ENCODE measurements at regions not wholly inside any gene's neighbourhood (a gene's known extent, or its start where the extent isn't known, plus 50 kb on each side); places are given as distances from the start of the nearest gene placed in this dataset.
"Not testable (repeated sequence)": the region's sequence is repeated elsewhere in the genome, so short reads cannot be mapped to it uniquely, and the experiment has no call there.

DNA sequence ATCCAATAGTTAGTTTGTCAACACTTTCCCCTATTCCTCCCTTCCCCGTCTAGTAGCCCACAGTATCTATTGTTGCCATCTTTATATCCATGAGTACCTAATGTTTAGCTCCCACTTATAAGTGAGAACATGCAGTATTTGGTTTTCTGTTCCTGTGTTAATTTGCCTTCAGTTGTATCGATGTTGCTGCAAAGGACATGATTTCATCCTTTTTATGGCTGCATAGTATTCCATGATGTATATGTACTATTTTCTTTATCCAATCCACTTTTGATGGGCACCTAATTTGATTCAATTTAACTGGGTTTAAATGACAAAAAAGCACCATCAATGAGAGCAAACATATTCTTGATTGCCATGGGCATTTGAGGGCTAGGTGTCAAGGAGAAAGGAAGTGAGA is 321.5 kb upstream of the TBX18 start:
- no peak for DNase-seq (ENCODE audit: low read depth, low spot score)

DNA sequence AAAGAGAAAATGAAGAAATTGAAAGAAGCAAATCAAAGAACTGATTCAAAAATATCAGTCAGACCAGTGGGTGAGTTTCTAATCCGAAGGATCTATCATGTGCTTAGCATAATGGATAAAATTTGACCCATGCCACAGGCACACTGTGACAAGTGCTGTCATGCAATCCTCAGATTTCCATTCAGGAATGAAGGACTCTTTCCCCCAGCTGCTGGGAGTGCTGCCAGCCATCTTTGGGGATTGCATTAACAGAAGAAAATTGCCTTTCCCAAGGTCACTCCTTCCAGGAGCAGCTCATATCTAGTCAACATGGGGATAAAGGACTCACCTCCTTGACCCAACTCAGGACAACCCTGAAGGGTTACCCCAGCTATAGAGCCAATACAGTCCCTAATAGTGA is 316.7 kb upstream of the TBX18 start:
- DNase-seq (ENCODE audit: low read depth, low spot score), result no peak

DNA sequence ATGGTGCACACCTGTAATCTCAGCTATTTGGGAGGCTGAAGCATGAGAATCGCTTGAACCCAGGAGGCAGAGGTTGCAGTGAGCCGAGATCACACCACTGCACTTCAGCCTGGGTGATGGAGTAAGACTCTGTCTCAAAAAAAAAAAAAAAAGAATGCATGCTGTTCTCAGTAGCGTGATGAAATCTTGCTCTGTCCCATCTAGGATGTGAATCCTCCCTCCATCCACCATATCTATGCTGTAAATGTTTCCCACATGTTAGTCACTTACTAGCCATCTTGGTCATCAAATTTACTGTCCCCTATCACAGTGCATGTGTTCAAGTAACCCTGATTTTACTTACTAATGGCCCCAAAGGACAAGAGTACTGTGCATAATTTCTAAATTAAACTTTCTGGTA is 315.4 kb upstream of the TBX18 start:
- DNase-seq (ENCODE audit: low read depth, low spot score), result no peak

DNA sequence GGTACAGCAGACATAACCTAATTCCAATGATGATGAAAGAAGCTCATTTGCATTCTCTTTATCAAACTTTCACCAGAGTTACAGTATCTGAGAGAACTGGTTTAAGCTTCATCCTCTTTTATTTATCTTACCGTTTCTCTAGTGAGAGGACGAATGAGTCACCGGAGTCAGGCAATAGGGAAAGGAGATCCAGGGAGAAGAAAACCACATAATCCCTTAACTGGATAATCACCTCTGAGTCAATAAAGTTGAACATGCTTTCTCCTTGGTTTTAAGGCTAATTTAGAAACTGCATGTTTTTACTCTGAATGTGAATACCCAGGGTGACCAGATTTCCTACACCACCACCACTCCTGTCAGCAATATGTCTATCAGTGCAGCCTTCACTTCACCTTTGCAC is 313.7 kb upstream of the TBX18 start:
- DNase-seq (ENCODE audit: low read depth, low spot score), result no peak

GRCh38 chr6:85077098-85077497 is 312.7 kb upstream of the TBX18 start:
- DNase-seq (ENCODE audit: low read depth, low spot score), result no peak

DNA sequence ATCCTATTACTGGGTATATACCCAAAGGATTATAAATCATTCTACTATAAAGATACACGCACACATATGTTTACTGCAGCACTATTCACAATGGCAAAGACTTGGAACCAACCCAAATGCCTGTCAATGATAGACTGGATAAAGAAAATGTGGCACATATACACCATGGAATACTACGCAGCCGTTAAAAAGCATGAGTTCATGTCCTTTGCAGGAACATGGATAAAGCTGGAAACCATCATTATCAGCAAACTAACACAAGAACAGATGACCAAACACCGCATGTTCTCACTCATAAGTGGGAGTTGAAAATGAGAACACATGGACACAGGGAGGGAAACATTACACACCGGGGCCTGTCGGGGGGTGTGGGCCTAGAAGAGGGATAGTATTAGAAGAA is 307.4 kb upstream of the TBX18 start:
- not testable (repeated sequence) for DNase-seq (ENCODE audit: low read depth, low spot score)

GRCh38 chr6:85069577-85069976 is 305.2 kb upstream of the TBX18 start:
- DNase-seq (ENCODE audit: low read depth, low spot score), result no peak

DNA sequence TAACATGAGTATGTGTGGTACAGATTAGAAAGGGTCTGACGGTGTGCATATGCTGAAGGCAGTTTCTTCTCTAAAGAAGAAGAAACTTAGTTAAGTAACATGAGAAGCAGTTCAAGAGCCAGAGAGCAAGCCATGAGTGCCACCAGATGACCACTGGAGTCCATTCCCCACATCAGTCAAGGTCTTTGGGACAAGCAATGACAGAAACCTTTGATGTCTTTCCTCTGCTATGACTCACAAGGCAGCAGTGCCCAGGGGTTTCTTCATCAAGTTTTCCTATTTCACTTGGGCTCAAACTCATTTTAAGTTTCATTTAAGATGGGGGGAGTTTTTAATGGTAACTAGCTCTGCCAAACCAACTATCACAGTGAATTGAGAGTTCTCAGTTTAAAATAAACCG is 303.8 kb upstream of the TBX18 start:
- no peak for DNase-seq (ENCODE audit: low read depth, low spot score)

- DNase-seq (ENCODE audit: low read depth, low spot score), result no peak
Observed at GRCh38 chr6:85066266-85066665, 301.9 kb upstream of the TBX18 start.

DNA sequence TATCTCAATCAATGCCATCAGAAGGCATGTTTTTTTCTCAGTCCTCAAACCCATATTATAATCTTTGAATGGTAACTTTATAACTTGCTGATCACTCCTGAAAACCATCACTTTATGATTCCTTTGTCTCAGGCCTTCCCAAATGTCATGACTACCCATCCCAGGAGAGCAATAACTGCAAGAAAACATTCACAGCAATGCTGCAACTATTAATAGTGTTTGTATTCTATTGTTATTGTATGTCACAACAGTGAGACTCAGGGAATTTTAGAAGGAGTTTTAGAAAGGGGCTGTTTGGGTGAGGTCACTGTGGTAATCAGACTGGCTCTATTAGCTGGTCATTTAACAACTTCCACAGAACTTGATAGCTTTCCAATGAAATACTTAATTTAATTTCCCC is 301.4 kb upstream of the TBX18 start:
- DNase-seq (ENCODE audit: low read depth, low spot score), result no peak

GRCh38 chr6:85063611-85064010 is 299.2 kb upstream of the TBX18 start:
- no peak for DNase-seq (ENCODE audit: low read depth, low spot score)

- DNase-seq (ENCODE audit: low read depth, low spot score), result no peak
Observed at GRCh38 chr6:85062884-85063283, 298.5 kb upstream of the TBX18 start.

DNA sequence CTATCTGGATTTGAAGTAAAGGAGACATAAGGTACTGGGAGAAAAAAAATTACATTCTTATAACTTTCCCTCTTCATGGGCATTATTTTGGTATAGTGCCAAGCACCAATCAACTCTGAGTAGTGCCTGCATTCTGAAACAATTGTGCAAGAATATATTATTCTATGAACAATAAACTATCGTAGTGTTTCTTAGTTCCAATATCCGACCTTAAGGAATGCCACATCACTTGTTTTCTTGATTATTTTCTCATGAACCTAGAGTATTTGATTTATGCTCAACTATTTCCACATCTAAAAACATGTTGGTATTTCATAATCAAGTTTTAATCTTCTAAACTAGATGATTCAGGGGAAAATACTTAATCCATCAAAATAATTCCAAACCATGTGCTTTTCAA is 294.4 kb upstream of the TBX18 start:
- no peak for DNase-seq (ENCODE audit: low read depth, low spot score)

- no peak for DNase-seq (ENCODE audit: low read depth, low spot score)
Observed at GRCh38 chr6:85050149-85050548, 285.8 kb upstream of the TBX18 start.

DNA sequence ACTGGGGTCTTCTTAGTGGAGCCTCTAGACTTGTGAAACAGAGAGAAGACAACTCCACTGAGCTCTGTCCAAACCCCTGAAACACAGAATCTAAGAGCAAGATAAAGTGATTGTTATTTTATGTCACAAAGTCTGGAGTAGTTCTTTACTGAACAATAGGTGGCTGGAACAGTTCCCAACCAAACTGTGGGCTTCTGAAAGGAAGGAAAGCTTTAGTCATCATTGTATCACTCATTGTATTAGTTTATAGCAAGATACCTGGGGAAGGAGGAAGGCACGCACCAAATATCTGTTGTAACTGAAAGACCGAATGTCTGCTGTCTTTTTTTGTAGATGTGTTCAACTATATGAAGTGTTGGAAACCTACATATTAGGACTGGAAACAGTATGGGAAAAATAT is 284.9 kb upstream of the TBX18 start:
- DNase-seq (ENCODE audit: low read depth, low spot score), result no peak

DNA sequence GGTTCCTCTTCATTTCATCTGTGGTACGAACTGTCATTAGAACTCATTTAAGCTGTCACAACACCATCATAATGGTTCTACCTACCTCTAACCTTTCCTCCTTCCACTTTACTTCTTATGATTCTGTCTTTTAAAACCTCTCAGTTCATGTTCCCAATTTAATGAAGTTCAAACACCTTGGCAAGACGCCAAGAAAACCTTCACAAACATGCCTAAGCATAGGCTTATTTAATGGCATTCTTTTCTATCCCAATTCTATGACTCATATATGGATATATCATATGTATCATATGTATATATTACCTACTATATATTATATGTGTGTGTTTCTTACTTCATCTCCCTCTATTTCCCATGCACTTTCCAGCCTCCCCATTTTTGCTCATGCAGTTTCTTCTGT is 283.4 kb upstream of the TBX18 start:
- no peak for DNase-seq (ENCODE audit: low read depth, low spot score)

DNA sequence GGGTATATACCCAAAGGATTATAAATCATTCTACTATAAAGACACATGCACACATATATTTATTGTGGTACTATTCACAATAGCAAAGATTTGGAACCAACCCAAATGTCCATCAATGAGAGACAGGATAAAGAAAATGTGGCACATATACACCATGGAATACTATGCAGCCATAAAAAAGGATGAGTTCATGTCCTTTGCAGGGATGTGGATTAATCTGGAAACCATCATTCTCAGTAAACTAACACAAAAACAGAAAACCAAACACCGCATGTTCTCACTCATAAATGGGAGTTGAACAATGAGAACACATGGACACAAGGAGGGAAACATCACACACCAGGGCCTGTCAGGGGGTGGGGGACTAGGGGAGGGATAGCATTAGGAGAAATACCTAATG is 281.4 kb upstream of the TBX18 start:
- DNase-seq (ENCODE audit: low read depth, low spot score), result not testable (repeated sequence)

- DNase-seq (ENCODE audit: low read depth, low spot score), result no peak
Observed at GRCh38 chr6:85044361-85044760, 280.0 kb upstream of the TBX18 start.

- no peak for DNase-seq (ENCODE audit: low read depth, low spot score)
Observed at GRCh38 chr6:85041376-85041775, 277.0 kb upstream of the TBX18 start.

DNA sequence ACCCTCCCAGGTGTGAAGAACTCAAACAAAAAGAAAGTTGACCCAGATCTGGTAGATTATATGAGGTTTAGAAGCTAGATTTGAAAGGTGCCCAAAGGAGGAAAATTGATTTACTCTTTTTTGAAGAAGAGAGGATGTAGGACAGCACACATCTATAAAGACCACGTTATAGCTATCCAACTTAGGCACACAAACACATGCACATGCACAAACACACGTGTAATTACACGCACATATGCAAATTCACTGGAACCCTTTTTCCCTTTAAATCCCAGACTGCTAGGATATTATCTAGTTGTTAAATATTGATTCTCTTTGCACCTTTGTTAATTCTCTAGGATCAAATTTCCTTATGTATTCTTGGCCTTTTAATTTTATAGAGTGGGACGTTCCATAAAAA is 272.8 kb upstream of the TBX18 start:
- DNase-seq (ENCODE audit: low read depth, low spot score), result no peak

GRCh38 chr6:85035766-85036165 is 271.4 kb upstream of the TBX18 start:
- no peak for DNase-seq (ENCODE audit: low read depth, low spot score)

DNA sequence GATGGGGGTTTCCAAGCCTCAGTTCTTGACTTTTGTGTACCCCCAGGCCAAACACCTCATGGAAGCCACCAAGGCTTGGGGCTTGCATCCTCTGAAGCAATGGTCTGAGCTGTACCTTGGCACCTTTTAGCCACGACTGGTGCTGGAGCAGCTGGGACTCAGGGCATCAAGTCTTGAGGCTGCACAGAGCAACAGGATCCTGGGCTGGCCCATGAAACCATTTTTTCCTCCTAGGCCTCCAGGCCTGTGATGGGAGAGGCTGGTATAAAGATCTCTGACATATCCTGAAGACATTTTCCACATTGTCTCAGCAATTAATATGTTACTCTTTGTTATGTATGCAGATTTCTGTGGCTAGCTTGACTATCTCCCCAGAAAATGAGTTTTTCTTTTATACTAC is 269.1 kb upstream of the TBX18 start:
- DNase-seq (ENCODE audit: low read depth, low spot score), result no peak

GRCh38 chr6:85026021-85026420 is 261.6 kb upstream of the TBX18 start:
- DNase-seq (ENCODE audit: low read depth, low spot score), result no peak

DNA sequence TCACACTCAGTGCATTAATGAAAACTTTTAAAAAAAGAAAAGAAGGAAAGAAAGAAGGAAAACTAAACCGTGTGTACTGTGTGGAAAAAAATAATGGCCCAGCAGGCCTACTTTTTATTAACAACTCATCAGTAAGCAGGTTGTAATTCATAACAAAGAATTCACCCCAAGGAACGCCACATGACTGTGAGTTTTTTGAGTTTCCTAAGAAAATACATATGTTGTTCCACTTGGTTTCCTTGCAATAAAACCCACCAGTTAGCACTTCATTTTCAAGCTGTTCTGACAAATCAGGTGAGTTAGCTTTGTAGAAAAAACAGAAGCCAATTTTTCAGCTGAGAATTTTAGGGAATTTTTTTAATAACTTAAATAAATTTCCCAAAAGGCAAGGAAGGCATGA is 259.3 kb upstream of the TBX18 start:
- no peak for DNase-seq (ENCODE audit: low read depth, low spot score)

DNA sequence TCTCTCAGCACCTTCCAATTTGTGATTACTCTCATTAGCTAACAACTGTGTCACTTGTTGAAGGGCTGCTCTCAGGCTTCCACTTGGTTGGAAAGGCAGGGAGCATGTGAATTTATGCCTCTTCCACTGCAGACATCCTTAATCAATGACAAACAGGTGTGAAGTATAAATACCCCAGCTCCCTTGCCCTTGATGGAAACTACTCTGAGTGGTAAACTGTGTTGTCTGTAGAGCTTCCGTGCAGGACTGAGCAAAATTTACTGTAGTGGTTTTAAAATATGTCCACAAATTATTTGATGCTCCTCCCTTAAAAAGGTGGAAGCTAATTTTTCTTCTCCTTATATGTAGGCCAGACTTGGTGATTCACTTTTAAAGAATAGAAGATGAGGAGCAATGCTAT is 253.0 kb upstream of the TBX18 start:
- no peak for DNase-seq (ENCODE audit: low read depth, low spot score)
